ENCODE measurements at regions not wholly inside any gene's neighbourhood (a gene's known extent, or its start where the extent isn't known, plus 50 kb on each side); places are given as distances from the start of the nearest gene placed in this dataset.

- H3K4me2 ChIP-seq (ENCODE audit: low read length): no peak overlapping the region
- H2AFZ ChIP-seq (ENCODE audit: low read length): no peak overlapping the region
- POLR2A ChIA-PET: interaction anchor here (1.8 kb wide), 1 partner anchor 92 kb away, joined by 4 read pairs; no protein-coding TSS in a partner anchor
- no peaks in the 10 kb centered on the region for H3K9me3 ChIP-seq (ENCODE audit: low read length)
- DNase-seq (ENCODE audit: low spot score): no peak
- no peaks in the 10 kb centered on the region for H3K4me1 ChIP-seq (ENCODE audit: insufficient read depth, low read length, poor library complexity, severe bottlenecking)
- BruUV-seq (replicated peaks): no TSS peak
- intact Hi-C loops (cut with micrococcal nuclease; ENCODE audit: unreplicated experiment): no loop called here
- TF ChIP-seq CTCF (conservative IDR thresholded peaks at IDR 0.05; ENCODE audit: low read length) (no peak), EZH2phosphoT487 (IDR thresholded peaks at IDR 0.05; ENCODE audit: borderline replicate concordance, low read depth, low read length) (no peak)
- H3K79me2 ChIP-seq (ENCODE audit: insufficient read depth, low read depth, low read length): no peaks in the 10 kb centered on the region
- no peak overlapping the region for H3K4me3 ChIP-seq (ENCODE audit: low read depth, low read length, poor library complexity, severe bottlenecking)
- H3K36me3 ChIP-seq (ENCODE audit: insufficient read depth, low read length): no peaks in the 10 kb centered on the region
- no peaks in the 10 kb centered on the region for H4K20me1 ChIP-seq (ENCODE audit: insufficient read depth, low read length)
- H3K27ac ChIP-seq (ENCODE audit: low read depth, low read length, poor library complexity, severe bottlenecking): no peak overlapping the region
- CTCF ChIA-PET (ENCODE audit: unreplicated experiment): no interaction called here
- no peaks in the 10 kb centered on the region for H3K9me2 ChIP-seq (ENCODE audit: insufficient read depth, low read length)
Measured at GRCh38 chr4:111770514-111770913, 374.7 kb upstream of the FAM241A start.

GRCh38 chr4:111773858-111774257, 371.4 kb upstream of the FAM241A start:
- H3K27ac ChIP-seq (ENCODE audit: low read depth, low read length, poor library complexity, severe bottlenecking): no peak overlapping the region
- H2AFZ ChIP-seq (ENCODE audit: low read length): no peak overlapping the region
- intact Hi-C loops (cut with micrococcal nuclease; ENCODE audit: unreplicated experiment): no loop called here
- no peak overlapping the region for H3K4me2 ChIP-seq (ENCODE audit: low read length)
- BruUV-seq (replicated peaks): no TSS peak
- no peaks in the 10 kb centered on the region for H3K36me3 ChIP-seq (ENCODE audit: insufficient read depth, low read length)
- H3K4me3 ChIP-seq (ENCODE audit: low read depth, low read length, poor library complexity, severe bottlenecking): no peak overlapping the region
- no peaks in the 10 kb centered on the region for H3K9me2 ChIP-seq (ENCODE audit: insufficient read depth, low read length)
- CTCF ChIA-PET (ENCODE audit: unreplicated experiment): no interaction called here
- H3K4me1 ChIP-seq (ENCODE audit: insufficient read depth, low read length, poor library complexity, severe bottlenecking): no peaks in the 10 kb centered on the region
- TF ChIP-seq CTCF (conservative IDR thresholded peaks at IDR 0.05; ENCODE audit: low read length) (no peak), EZH2phosphoT487 (IDR thresholded peaks at IDR 0.05; ENCODE audit: borderline replicate concordance, low read depth, low read length) (no peak)
- POLR2A ChIA-PET: interaction anchor here (0.7 kb wide), 1 partner anchor 22 kb away, joined by 5 read pairs; no protein-coding TSS in a partner anchor
- no peak for DNase-seq (ENCODE audit: low spot score)
- no peaks in the 10 kb centered on the region for H3K79me2 ChIP-seq (ENCODE audit: insufficient read depth, low read depth, low read length)
- H3K9me3 ChIP-seq (ENCODE audit: low read length): no peaks in the 10 kb centered on the region
- no peaks in the 10 kb centered on the region for H4K20me1 ChIP-seq (ENCODE audit: insufficient read depth, low read length)

GRCh38 chr4:111775556-111776297, 369.5 kb upstream of the FAM241A start:
- ChIA-PET CTCF (ENCODE audit: unreplicated experiment) (no interaction called here), POLR2A (interaction anchor here (1.3 kb wide), 1 partner anchor 8 kb away, joined by 3 read pairs; no protein-coding TSS in a partner anchor)
- Histone ChIP-seq H3K36me3 (ENCODE audit: insufficient read depth, low read length) (no peaks in the 10 kb centered on the region), H4K20me1 (ENCODE audit: insufficient read depth, low read length) (no peaks in the 10 kb centered on the region), H3K4me3 (ENCODE audit: low read depth, low read length, poor library complexity, severe bottlenecking) (no peak overlapping the region), H3K79me2 (ENCODE audit: insufficient read depth, low read depth, low read length) (no peaks in the 10 kb centered on the region), H3K27ac (ENCODE audit: low read depth, low read length, poor library complexity, severe bottlenecking) (no peak overlapping the region), H2AFZ (ENCODE audit: low read length) (no peak overlapping the region), H3K4me1 (ENCODE audit: insufficient read depth, low read length, poor library complexity, severe bottlenecking) (no peaks in the 10 kb centered on the region), H3K9me2 (ENCODE audit: insufficient read depth, low read length) (no peaks in the 10 kb centered on the region), H3K9me3 (ENCODE audit: low read length) (no peaks in the 10 kb centered on the region), H3K4me2 (ENCODE audit: low read length) (no peak overlapping the region)
- no TSS peak for BruUV-seq (replicated peaks)
- no peak for TF ChIP-seq EZH2phosphoT487 (IDR thresholded peaks at IDR 0.05; ENCODE audit: borderline replicate concordance, low read depth, low read length)
- no peak for TF ChIP-seq CTCF (conservative IDR thresholded peaks at IDR 0.05; ENCODE audit: low read length)
- DNase-seq (ENCODE audit: low spot score): no peak
- intact Hi-C loops (cut with micrococcal nuclease; ENCODE audit: unreplicated experiment): no loop called here

Data from OCI-LY7 (cell line).